Kidney epithelial cell (primary cell): ENCODE measurements at regions not wholly inside any gene's neighbourhood (a gene's known extent, or its start where the extent isn't known, plus 50 kb on each side); places are given as distances from the start of the nearest gene placed in this dataset.
A peak's percentile ranks its signal among the peaks of the same experiment; 100 is the strongest.

Source experiments
- DNase-seq: peaks from one replicate; pipeline ENCODE4 v3.0.0-alpha.2; 2010; ENCODE audit warnings: low read depth
- H3K27me3 ChIP-seq: 2 replicates; pipeline ENCODE4 v1.6.0; 2011; ENCODE audit warnings: low read length; ENCODE audit not compliant: control insufficient read depth, insufficient read depth
- H3K36me3 ChIP-seq: 2 replicates; pipeline ENCODE4 v1.5.1; 2011; ENCODE audit warnings: low read length; ENCODE audit not compliant: control insufficient read depth, insufficient read depth
- H3K4me3 ChIP-seq: 2 replicates; pipeline ENCODE4 v1.5.1; 2011; ENCODE audit warnings: low read depth, mild to moderate bottlenecking, control low read depth, low read length
- CTCF ChIP-seq: IDR thresholded peaks from 2 replicates; pipeline ENCODE4 v1.5.1; 2011; ENCODE audit warnings: mild to moderate bottlenecking, moderate library complexity, low read length, control low read depth, inconsistent platforms; ENCODE audit not compliant: insufficient read depth, poor library complexity, severe bottlenecking

DNA sequence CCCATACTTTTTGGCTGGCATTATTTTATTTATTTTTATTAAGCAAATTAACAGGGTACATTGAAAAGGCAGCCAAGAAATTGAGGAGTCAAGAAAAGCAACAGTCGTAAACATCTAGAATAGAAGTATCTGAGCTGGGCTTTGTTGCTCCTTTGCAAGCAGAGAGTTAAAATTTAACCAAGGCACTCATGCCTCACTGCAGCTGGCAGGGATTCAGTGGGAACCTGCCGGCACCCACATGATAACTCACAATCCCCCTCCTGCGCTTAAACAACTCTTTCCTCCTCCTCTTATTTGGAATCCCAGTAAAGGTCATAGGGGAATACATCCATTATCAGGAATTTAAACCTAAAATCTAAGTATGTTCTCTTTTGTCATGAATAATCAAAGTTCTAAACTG, 115.5 kb downstream of the SOX3 start:
- DNase-seq = peak; percentile 4
- no peak for TF ChIP-seq CTCF

DNA sequence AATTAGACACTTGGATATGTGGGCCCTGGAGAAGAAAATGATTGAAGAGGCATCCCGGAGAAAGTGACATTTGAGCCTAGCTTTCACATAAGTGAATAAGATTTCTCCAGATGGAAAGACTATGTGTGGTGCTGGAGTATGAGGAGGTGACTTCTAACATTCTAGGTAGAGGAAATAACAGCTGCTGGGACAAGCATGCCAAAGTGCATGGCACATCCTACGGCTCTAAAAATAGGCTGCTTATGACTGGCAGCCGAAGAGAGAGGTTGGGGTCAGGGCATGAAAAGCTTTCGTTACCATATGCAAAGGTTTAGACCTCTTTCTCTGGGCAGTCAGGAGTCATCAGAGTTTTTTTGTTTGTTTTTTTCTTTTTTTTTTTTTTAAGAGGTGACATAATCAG, 142.0 kb downstream of the SOX3 start:
- TF ChIP-seq CTCF = no peak
- DNase-seq = no peak
- Histone ChIP-seq H3K36me3 (no peaks in the 10 kb centered on the region), H3K4me3 (no peak overlapping the region), H3K27me3 (no peaks in the 10 kb centered on the region)

More for the DNA sequence above, 115.5 kb downstream of the SOX3 start:
- Histone ChIP-seq H3K36me3 (no peaks in the 10 kb centered on the region), H3K27me3 (peaks cover 2% of the 10 kb centered on the region), H3K4me3 (no peak overlapping the region)

- Histone ChIP-seq H3K4me3 (no peak overlapping the region), H3K27me3 (no peaks in the 10 kb centered on the region), H3K36me3 (no peaks in the 10 kb centered on the region)
- DNase-seq = no peak
- no peak for TF ChIP-seq CTCF
Measured at GRCh38 chrX:140360924-140361323, 143.9 kb downstream of the SOX3 start.

DNA sequence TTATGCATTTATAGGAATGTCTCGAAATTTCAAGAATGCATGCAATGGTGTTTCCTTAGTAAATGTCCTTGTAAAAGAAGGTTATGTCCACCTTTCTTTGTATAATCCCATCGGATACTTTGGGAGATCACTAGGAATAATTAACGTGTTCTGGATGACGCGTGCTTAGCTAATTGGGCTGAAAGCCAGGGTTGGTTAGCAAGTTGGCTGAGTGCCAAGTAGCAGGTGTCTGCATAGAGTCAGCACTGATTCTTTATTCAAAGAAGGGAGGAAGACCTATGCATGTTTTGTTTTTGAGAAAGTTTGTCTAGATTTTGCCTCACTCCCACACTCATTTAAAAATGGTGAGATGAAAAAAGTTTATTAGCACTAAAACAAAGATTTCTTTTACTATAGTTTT, 144.6 kb downstream of the SOX3 start:
- Histone ChIP-seq H3K4me3 (no peak overlapping the region), H3K36me3 (no peaks in the 10 kb centered on the region), H3K27me3 (no peaks in the 10 kb centered on the region)
- TF ChIP-seq CTCF = no peak
- no peak for DNase-seq

DNA sequence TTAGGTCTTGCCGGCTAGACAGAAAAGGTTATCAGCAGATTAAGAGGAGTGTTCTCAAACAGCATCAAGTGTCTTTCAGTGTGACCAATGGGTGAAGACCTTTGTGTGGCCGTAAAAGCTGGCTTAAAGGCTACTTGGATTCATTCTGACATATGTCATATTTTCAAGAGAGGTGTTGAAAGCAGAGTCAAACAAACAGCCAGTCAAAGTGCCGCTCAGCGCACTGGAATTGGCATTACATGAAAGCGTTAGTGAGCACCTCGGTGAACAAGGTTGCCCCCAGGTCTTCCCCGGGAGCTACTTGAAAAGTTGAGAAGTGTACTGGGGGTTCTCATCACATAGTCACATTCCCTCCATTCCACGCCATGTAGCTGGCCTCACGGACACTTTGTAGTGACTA, 148.9 kb downstream of the SOX3 start:
- no peak for TF ChIP-seq CTCF
- Histone ChIP-seq H3K4me3 (no peak overlapping the region), H3K36me3 (no peaks in the 10 kb centered on the region), H3K27me3 (no peaks in the 10 kb centered on the region)
- DNase-seq = no peak

- no peak for TF ChIP-seq CTCF
- H3K27me3 ChIP-seq = no peaks in the 10 kb centered on the region
Measured at GRCh38 chrX:140355429-140355828, 149.4 kb downstream of the SOX3 start.

More at GRCh38 chrX:140355429-140355828, 149.4 kb downstream of the SOX3 start:
- no peak for DNase-seq
- Histone ChIP-seq H3K36me3 (no peaks in the 10 kb centered on the region), H3K4me3 (no peak overlapping the region)
